Stomach (tissue), 4 donors: ENCODE measurements at regions not wholly inside any gene's neighbourhood (a gene's known extent, or its start where the extent isn't known, plus 50 kb on each side); places are given as distances from the start of the nearest gene placed in this dataset.

Experiments used
- POLR2A ChIP-seq, 4 donors: fragments of 450-650 bp; IDR thresholded peaks; one replicate each; pipeline ENCODE4 v1.6.1; 2016; ENCODE audit warnings: antibody characterized with exemption in 4 of 4, control low read depth in 2 of 4, mild to moderate bottlenecking in 1 of 4, moderate library complexity in 1 of 4
- TF ChIP-seq, protein P1 (sequence below), 7 experiments: fragments of 450-650 bp in 4 of 7; fragments of 200-600 bp in 3 of 7; sonication (generic) in 3 of 7; IDR thresholded peaks; one replicate each; pipeline ENCODE4 v1.5.1; 2016 to 2019; ENCODE audit warnings: antibody characterized with exemption in 7 of 7, control low read depth in 2 of 7, mild to moderate bottlenecking in 1 of 7

DNA sequence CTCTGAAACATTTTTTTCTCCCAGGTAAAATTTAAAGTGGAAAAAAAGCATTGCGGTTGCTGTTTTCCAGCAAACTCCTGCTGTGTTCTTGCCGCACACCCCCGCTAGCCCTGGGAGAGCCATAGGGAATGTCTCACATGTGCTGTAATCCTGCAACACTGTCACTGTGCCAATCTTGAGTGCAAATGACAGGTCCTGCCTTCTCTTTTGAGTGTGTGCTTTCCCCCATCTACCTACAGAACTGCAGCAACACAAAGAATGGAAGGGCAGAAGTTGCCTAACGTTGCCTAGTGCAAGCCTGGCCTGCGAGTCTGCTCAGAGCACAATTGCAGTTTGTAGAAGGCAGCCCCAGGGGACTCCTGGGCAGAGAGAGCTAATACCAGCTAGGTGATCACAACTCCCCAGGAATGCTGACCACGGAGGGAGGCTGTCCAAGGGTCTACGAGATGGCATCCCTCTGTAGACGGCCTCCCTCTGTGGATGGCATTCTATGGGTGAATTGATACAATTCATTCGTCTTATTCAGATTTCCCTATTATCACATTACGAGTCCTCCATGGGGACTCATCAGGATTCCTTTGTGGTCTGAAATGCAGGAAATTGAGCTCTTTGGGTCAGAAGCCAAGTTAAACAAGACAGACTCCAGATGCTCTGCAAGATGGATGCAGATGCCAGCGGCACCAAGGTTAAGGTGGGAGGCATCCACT, 172.6 kb upstream of the S1PR3 start:
- TF ChIP-seq, protein P1, sequence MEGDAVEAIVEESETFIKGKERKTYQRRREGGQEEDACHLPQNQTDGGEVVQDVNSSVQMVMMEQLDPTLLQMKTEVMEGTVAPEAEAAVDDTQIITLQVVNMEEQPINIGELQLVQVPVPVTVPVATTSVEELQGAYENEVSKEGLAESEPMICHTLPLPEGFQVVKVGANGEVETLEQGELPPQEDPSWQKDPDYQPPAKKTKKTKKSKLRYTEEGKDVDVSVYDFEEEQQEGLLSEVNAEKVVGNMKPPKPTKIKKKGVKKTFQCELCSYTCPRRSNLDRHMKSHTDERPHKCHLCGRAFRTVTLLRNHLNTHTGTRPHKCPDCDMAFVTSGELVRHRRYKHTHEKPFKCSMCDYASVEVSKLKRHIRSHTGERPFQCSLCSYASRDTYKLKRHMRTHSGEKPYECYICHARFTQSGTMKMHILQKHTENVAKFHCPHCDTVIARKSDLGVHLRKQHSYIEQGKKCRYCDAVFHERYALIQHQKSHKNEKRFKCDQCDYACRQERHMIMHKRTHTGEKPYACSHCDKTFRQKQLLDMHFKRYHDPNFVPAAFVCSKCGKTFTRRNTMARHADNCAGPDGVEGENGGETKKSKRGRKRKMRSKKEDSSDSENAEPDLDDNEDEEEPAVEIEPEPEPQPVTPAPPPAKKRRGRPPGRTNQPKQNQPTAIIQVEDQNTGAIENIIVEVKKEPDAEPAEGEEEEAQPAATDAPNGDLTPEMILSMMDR (IDR thresholded peaks at IDR 0.05): no peak
- no peak for TF ChIP-seq POLR2A (IDR thresholded peaks at IDR 0.05)
